ENCODE measurements at regions not wholly inside any gene's neighbourhood (a gene's known extent, or its start where the extent isn't known, plus 50 kb on each side); places are given as distances from the start of the nearest gene placed in this dataset.

GRCh38 chrX:87374324-87374723 lies 143.3 kb upstream of the KLHL4 start:
- no peaks in the 10 kb centered on the region for H3K9me3 ChIP-seq
- TF ChIP-seq POLR2AphosphoS5 (IDR thresholded peaks at IDR 0.05) (no peak), EP300 (IDR thresholded peaks at IDR 0.05) (no peak), POLR2A (IDR thresholded peaks at IDR 0.05) (no peak)
- TF ChIP-seq, protein P1, sequence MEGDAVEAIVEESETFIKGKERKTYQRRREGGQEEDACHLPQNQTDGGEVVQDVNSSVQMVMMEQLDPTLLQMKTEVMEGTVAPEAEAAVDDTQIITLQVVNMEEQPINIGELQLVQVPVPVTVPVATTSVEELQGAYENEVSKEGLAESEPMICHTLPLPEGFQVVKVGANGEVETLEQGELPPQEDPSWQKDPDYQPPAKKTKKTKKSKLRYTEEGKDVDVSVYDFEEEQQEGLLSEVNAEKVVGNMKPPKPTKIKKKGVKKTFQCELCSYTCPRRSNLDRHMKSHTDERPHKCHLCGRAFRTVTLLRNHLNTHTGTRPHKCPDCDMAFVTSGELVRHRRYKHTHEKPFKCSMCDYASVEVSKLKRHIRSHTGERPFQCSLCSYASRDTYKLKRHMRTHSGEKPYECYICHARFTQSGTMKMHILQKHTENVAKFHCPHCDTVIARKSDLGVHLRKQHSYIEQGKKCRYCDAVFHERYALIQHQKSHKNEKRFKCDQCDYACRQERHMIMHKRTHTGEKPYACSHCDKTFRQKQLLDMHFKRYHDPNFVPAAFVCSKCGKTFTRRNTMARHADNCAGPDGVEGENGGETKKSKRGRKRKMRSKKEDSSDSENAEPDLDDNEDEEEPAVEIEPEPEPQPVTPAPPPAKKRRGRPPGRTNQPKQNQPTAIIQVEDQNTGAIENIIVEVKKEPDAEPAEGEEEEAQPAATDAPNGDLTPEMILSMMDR (IDR thresholded peaks at IDR 0.05) = no peak
- no peaks in the 10 kb centered on the region for H3K4me1 ChIP-seq
- no peak overlapping the region for H3K27ac ChIP-seq
- no peaks in the 10 kb centered on the region for H3K27me3 ChIP-seq
- no peak overlapping the region for H3K4me3 ChIP-seq
- no peak for ATAC-seq
- no peaks in the 10 kb centered on the region for H3K36me3 ChIP-seq

- no peak for TF ChIP-seq POLR2A (IDR thresholded peaks at IDR 0.05)
- ATAC-seq = no peak
- 65 to 87% methylated on average over 4 of the region's 4 CpGs for WGBS, 2 donors (ENCODE audit: low coverage in 1 of 2)
- no peaks in the 10 kb centered on the region for H3K27me3 ChIP-seq
- H3K4me3 ChIP-seq = no peak overlapping the region
- H3K36me3 ChIP-seq = no peaks in the 10 kb centered on the region
- H3K4me1 ChIP-seq = no peaks in the 10 kb centered on the region
- no peak overlapping the region for H3K27ac ChIP-seq
- no peaks in the 10 kb centered on the region for H3K9me3 ChIP-seq
Measured at GRCh38 chrX:87376896-87377295, 140.7 kb upstream of the KLHL4 start.

- no peak overlapping the region for H3K27ac ChIP-seq
- H3K27me3 ChIP-seq = no peaks in the 10 kb centered on the region
- WGBS, 2 donors (ENCODE audit: low coverage in 1 of 2) = 85% methylated on average over 1 of the region's 1 CpG; no CpG with 5 or more reads in 1 of the 2 donors
- H3K9me3 ChIP-seq = no peaks in the 10 kb centered on the region
- no peak overlapping the region for H3K4me3 ChIP-seq
- no peaks in the 10 kb centered on the region for H3K4me1 ChIP-seq
- TF ChIP-seq POLR2AphosphoS5 (IDR thresholded peaks at IDR 0.05) (no peak), POLR2A (IDR thresholded peaks at IDR 0.05) (no peak), EP300 (IDR thresholded peaks at IDR 0.05) (no peak)
- TF ChIP-seq, protein P1 (IDR thresholded peaks at IDR 0.05) = no peak
- no peaks in the 10 kb centered on the region for H3K36me3 ChIP-seq
- ATAC-seq = no peak
Measured at GRCh38 chrX:87388381-87388780, 129.2 kb upstream of the KLHL4 start.

DNA sequence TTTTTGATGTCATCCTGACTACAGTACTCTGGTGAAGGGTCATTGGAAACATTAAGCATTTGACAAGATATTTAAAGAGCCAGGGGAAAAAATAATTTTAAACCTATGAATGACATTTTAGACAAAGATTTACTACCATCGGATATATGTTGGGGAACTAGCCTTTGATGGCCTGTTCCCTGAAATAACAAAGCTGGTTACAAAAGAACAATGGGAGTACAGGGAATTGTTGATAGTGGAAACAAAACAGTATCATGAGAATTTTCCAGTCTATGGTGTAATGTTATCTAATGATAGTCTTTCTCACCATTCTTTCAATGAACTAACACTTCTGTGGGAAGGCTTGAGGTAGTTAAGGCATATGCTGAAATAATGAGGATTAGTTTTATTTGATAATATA lies 125.9 kb upstream of the KLHL4 start:
- ATAC-seq = no peak
- no peak for TF ChIP-seq EP300 (IDR thresholded peaks at IDR 0.05)
- no peak overlapping the region for H3K4me3 ChIP-seq
- no peaks in the 10 kb centered on the region for H3K27me3 ChIP-seq
- H3K9me3 ChIP-seq = no peaks in the 10 kb centered on the region
- no peaks in the 10 kb centered on the region for H3K4me1 ChIP-seq
- 50 to 75% methylated on average over 1 of the region's 1 CpG for WGBS, 2 donors (ENCODE audit: low coverage in 1 of 2)
- H3K36me3 ChIP-seq = no peaks in the 10 kb centered on the region
- no peak overlapping the region for H3K27ac ChIP-seq

GRCh38 chrX:87392369-87392768 lies 125.2 kb upstream of the KLHL4 start:
- no peaks in the 10 kb centered on the region for H3K9me3 ChIP-seq
- no peaks in the 10 kb centered on the region for H3K36me3 ChIP-seq
- no peak overlapping the region for H3K27ac ChIP-seq
- no peaks in the 10 kb centered on the region for H3K27me3 ChIP-seq
- H3K4me1 ChIP-seq = no peaks in the 10 kb centered on the region
- ATAC-seq = no peak
- TF ChIP-seq, protein P1 (IDR thresholded peaks at IDR 0.05) = no peak
- TF ChIP-seq POLR2A (IDR thresholded peaks at IDR 0.05) (no peak), POLR2AphosphoS5 (IDR thresholded peaks at IDR 0.05) (no peak)
- H3K4me3 ChIP-seq = no peak overlapping the region
- WGBS, 2 donors (ENCODE audit: low coverage in 1 of 2) = 44 to 53% methylated on average over 1 to 2 of the region's 2 CpGs

DNA sequence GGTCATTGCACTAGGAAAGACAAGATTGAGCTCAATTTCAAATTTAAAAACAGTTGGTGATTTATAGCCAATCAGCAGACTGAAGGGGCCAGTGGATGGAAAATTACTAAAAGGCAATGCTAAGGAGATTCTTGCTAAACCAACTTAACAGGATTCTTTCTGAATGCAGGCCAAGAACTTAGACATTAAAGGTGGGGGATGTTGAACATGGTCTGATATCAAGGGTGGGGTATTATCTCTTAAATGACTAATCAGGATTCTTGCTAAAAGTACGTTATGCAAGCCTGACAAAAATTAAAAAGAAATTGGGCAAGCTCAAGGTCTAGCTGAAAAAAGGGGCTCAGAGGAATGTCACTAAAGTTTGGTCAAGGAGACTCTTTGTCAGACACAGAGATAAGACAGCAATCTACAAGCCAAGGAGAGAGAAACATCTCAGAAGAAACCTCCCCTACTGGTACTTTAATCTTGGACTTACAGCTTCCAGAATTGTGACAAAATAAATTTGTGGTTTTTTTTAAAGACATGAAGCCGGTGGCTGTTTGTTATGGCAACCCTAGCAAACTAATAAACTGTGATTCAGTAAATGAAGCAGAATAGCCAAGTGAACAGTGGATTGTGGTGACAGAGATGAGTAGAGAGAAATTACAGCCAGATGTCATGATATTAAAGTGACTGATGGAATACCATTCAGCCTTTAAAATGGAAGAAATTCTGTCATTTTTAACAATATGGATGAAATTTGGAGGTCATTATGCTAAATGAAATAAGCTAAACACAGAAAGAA lies 120.3 kb upstream of the KLHL4 start:
- Histone ChIP-seq H3K36me3 (no peaks in the 10 kb centered on the region), H3K27ac (no peak overlapping the region), H3K4me1 (no peaks in the 10 kb centered on the region), H3K27me3 (no peaks in the 10 kb centered on the region), H3K9me3 (no peaks in the 10 kb centered on the region), H3K4me3 (no peak overlapping the region)
- 36 to 64% methylated on average over 2 of the region's 2 CpGs for WGBS, 2 donors (ENCODE audit: low coverage in 1 of 2)
- no peak for ATAC-seq
- TF ChIP-seq POLR2A (IDR thresholded peaks at IDR 0.05) (no peak), EP300 (IDR thresholded peaks at IDR 0.05) (no peak), POLR2AphosphoS5 (IDR thresholded peaks at IDR 0.05) (no peak)
- TF ChIP-seq, protein P1 (IDR thresholded peaks at IDR 0.05) = no peak
